ENCODE measurements at regions not wholly inside any gene's neighbourhood (a gene's known extent, or its start where the extent isn't known, plus 50 kb on each side); places are given as distances from the start of the nearest gene placed in this dataset.

- no peak for ATAC-seq (ENCODE audit: poor library complexity)
- Histone ChIP-seq H3K4me3 (ENCODE audit: low read length) (no peak overlapping the region), H3K27me3 (ENCODE audit: control insufficient read depth in 1 of 2, insufficient read depth in 2 of 2, low read length in 2 of 2) (no peaks in the 10 kb centered on the region), H3K4me1 (ENCODE audit: insufficient read depth, low read length) (no peaks in the 10 kb centered on the region), H3K36me3 (ENCODE audit: insufficient read depth, low read length) (no peaks in the 10 kb centered on the region), H3K27ac (ENCODE audit: low read depth in 1 of 2, low read length in 2 of 2) (no peak overlapping the region), H3K9me3 (ENCODE audit: control insufficient read depth in 1 of 2, insufficient read depth in 1 of 2, low read length in 2 of 2) (no peaks in the 10 kb centered on the region)
- CTCF ChIA-PET: no interaction called here
- Mint-ChIP-seq H3K27me3 (peaks cover 5% of the 10 kb centered on the region), H3K9me3 (no peaks in the 10 kb centered on the region), H3K4me1 (ENCODE audit: low read depth) (no peaks in the 10 kb centered on the region), H3K27ac (no peak overlapping the region), H3K36me3 (ENCODE audit: low read depth) (no peaks in the 10 kb centered on the region), H3K4me3 (no peak overlapping the region)
- intact Hi-C loops (cut with DNase I, micrococcal nuclease): no loop called here
- TF ChIP-seq CTCF (IDR thresholded peaks at IDR 0.05): no peak
- POLR2A ChIA-PET: no interaction called here
- DNase-seq: no peak
These were observed 208.6 kb upstream of the GDNF start for GRCh38 chr5:38048400-38048799.

- no peak overlapping the region for H3K4me3 ChIP-seq (ENCODE audit: low read length)
- no peaks in the 10 kb centered on the region for H3K4me1 ChIP-seq (ENCODE audit: insufficient read depth, low read length)
- H3K9me3 ChIP-seq (ENCODE audit: control insufficient read depth in 1 of 2, insufficient read depth in 1 of 2, low read length in 2 of 2): no peaks in the 10 kb centered on the region
- peaks cover 5% of the 10 kb centered on the region for H3K27me3 Mint-ChIP-seq
- no peaks in the 10 kb centered on the region for H3K9me3 Mint-ChIP-seq
- intact Hi-C loops (cut with DNase I, micrococcal nuclease): no loop called here
- H3K36me3 ChIP-seq (ENCODE audit: insufficient read depth, low read length): no peaks in the 10 kb centered on the region
- TF ChIP-seq CTCF (IDR thresholded peaks at IDR 0.05): no peak
- H3K27ac Mint-ChIP-seq: no peak overlapping the region
- ATAC-seq (ENCODE audit: poor library complexity): no peak
- no peaks in the 10 kb centered on the region for H3K4me1 Mint-ChIP-seq (ENCODE audit: low read depth)
- H3K4me3 Mint-ChIP-seq: no peak overlapping the region
- ChIA-PET POLR2A (no interaction called here), CTCF (no interaction called here)
- H3K27ac ChIP-seq (ENCODE audit: low read depth in 1 of 2, low read length in 2 of 2): no peak overlapping the region
- DNase-seq: no peak
- H3K27me3 ChIP-seq (ENCODE audit: control insufficient read depth in 1 of 2, insufficient read depth in 2 of 2, low read length in 2 of 2): no peaks in the 10 kb centered on the region
- no peaks in the 10 kb centered on the region for H3K36me3 Mint-ChIP-seq (ENCODE audit: low read depth)
These were observed 206.3 kb upstream of the GDNF start for GRCh38 chr5:38046103-38046502.

- H3K9me3 Mint-ChIP-seq: no peaks in the 10 kb centered on the region
- peaks cover 0 to 4% of the 10 kb centered on the region in 2 experiments for H3K27me3 ChIP-seq (ENCODE audit: control insufficient read depth in 1 of 2, insufficient read depth in 2 of 2, low read length in 2 of 2)
- H3K9me3 ChIP-seq (ENCODE audit: control insufficient read depth in 1 of 2, insufficient read depth in 1 of 2, low read length in 2 of 2): no peaks in the 10 kb centered on the region
- H3K4me3 Mint-ChIP-seq: no peak overlapping the region
- H3K36me3 ChIP-seq (ENCODE audit: insufficient read depth, low read length): no peaks in the 10 kb centered on the region
- no peak for TF ChIP-seq CTCF (IDR thresholded peaks at IDR 0.05)
- H3K4me3 ChIP-seq (ENCODE audit: low read length): no peak overlapping the region
- peaks cover 5% of the 10 kb centered on the region for H3K27me3 Mint-ChIP-seq
- H3K27ac Mint-ChIP-seq: no peak overlapping the region
- no peaks in the 10 kb centered on the region for H3K4me1 Mint-ChIP-seq (ENCODE audit: low read depth)
- ChIA-PET POLR2A (no interaction called here), CTCF (no interaction called here)
- no peaks in the 10 kb centered on the region for H3K4me1 ChIP-seq (ENCODE audit: insufficient read depth, low read length)
- ATAC-seq (ENCODE audit: poor library complexity) (no peak), DNase-seq (no peak)
- no peak overlapping the region for H3K27ac ChIP-seq (ENCODE audit: low read depth in 1 of 2, low read length in 2 of 2)
- intact Hi-C loops (cut with DNase I, micrococcal nuclease): no loop called here
- no peaks in the 10 kb centered on the region for H3K36me3 Mint-ChIP-seq (ENCODE audit: low read depth)
These were observed 205.6 kb upstream of the GDNF start for GRCh38 chr5:38045446-38045845.

All from CD4-positive, alpha-beta T cell (primary cell).